CD1c-positive myeloid dendritic cell (primary cell): ENCODE measurements at regions not wholly inside any gene's neighbourhood (a gene's known extent, or its start where the extent isn't known, plus 50 kb on each side); places are given as distances from the start of the nearest gene placed in this dataset.

ENCODE experiments used
- DNase-seq: peaks from one replicate; pipeline ENCODE4 v3.0.0-alpha.2; 2016; ENCODE audit errors: extremely low spot score

DNA sequence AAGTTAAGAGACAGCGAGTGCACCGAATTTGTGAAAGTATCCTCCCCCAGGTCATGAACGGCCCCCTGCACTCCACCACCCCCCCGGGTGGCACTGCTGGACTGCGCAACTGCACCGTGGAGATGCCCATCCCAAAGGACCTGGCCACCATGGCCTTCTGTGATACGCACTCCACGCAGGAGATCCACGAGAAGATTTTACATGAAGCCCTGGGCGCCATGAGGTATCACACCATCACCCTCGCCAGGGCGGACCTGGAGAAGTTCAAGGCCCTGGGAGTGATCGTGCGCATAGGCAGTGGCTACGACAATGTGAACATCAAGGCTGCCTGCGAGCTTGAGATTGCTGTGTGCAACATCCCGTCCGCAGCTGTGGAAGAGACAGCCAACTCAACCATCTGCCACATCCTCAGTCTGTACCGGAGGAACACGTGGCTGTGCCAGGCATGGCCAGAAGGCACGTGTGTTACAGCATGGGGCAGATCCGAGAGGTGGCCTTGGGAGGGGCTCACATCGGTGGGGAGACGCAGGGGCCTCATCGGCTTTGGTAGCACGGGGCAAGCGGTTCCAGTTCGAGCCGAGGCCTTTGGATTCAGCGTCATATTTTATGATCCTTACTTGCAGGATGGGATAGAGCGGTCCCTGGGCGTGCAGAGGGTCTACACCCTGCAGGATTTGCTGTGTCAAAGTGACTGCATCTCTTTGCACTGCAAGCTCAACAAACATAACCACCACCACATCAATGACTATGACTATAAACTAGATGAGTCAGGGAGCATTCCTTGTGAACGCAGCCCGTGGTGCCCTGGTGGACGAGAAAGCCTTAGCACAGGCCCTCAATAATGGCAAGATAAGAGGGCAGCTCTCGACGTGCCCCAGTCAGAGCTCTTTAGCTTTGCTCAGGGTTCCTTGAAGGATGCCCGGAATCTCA is 290.8 kb upstream of the MC4R start:
- DNase-seq: no peak

DNA sequence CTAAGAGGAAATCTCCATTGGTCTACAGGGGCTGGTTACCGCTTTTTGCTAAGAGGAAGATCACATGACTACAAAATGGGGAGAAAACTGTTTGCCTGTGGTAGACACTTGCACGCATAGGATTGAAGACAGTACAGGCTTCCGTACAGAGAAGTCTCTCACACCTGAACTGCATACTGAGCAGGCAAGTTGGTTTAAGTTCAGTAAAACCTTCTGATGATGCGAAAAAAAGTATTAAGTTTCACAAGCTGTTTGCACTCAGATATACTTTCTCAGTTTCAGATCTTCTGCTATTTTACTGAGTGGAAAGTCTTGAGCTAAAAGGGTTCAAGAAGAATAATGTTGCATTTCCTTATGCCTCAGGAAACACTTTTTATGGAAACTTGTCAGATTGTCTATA is 292.2 kb upstream of the MC4R start:
- no peak for DNase-seq

DNA sequence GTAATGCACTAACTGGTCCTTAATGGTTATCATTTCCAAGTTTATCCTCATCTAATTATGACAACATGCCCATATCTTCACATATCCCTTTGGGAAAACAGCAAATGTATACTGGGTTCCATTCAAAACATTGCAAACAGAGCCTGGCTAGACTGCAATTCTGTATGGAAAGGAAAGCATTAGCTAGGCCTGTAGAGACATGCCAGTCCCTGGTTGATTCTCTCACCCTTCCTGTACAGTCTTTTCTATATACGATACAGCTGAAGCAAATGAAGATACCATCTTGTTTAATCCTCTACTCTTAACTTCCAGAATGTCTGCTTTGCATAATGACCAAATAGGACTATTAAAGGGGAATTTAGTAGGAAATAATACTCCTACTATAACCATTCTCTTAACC is 294.4 kb upstream of the MC4R start:
- no peak for DNase-seq

DNA sequence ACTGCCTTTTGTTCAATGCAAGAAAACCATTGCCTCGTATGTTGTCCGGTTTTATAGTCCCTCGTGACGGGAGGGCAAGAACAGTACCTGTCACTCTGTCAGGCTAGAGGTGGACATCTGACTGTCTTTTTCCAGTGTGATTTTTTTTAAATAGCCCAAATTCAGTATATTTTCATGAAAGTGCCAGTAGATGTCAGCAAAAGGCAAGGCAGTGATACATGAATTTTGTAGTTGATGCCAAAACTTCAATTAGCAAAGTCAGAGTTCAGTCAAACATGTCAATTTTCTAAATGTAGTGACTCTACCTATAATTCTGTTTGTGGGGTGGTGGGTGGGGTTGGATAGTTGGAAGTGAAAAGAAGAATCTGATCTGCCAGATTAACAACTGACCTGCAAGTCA is 296.0 kb upstream of the MC4R start:
- DNase-seq: no peak

DNA sequence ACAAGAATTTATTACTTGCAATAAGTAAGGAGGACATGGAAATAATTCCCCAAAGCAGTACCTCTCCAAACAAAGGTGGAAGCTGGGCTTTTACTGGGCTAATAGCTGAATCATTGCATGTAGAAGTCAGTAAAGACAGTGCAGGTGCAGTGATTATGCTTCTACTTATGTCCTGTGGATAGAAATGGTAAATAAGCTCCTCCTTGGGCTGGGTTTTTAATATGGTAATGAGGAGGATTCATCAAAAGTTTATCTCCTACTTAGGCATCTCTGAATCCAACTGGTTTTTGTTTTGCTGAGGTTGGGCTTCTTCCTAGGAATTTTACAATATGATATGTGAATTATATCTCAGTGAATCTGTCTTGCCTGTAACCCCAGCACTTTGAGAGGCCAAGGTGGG is 297.4 kb upstream of the MC4R start:
- no peak for DNase-seq

DNA sequence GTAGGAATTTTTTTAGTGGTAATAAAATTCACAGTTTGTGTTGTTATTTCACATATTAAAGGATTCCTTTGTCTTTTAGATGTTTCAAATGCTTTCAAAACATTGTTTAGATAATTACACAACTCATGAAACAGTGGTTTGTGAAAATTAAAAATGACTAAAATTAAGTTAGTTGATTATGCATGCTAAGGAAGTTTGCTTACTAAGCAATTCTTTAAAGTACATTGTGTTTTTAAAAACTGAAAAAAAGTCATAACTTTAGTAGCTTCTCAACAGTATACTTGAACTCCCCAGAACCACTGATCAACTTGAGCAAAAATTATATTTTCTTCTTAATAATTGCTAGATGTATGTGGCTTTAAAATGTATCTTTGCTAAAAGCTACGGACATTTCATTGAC is 298.4 kb upstream of the MC4R start:
- no peak for DNase-seq

DNA sequence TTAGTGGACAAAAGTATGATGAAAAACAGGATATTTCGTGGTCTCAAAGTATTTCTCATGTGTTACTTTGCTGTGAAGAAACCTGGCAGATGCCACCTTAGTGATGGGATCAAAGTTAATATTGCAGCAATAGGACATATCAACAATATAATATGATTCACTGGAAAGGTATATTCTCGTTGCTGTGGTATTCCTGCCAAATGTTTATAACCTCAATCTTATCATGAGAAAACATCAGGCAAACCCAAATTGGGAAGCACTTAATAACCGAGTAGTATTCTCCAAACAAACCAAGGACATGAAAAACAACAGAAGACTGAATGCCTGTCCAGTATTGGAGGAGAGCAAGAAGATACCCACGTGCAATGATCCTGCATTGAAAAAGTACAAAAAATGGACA is 302.6 kb upstream of the MC4R start:
- DNase-seq: no peak

DNA sequence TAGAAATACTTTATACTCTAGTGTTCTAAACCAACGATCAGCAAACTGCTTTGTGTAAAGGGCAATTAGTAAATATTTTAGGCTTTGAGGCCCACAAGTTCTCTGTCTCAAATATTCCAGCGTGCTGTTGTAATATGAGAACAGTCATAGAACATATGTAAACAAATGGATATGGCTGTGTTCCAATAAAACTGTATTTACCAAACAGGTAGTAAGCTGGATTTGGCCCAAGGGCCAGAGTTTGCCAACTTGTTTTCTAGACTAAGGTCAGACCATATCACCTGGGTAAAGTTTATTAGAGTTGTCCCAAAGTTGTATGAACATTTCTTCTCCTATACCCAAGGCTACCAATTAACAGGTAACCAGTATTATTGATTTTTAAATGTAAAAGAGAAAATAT is 303.2 kb upstream of the MC4R start:
- DNase-seq: no peak

DNA sequence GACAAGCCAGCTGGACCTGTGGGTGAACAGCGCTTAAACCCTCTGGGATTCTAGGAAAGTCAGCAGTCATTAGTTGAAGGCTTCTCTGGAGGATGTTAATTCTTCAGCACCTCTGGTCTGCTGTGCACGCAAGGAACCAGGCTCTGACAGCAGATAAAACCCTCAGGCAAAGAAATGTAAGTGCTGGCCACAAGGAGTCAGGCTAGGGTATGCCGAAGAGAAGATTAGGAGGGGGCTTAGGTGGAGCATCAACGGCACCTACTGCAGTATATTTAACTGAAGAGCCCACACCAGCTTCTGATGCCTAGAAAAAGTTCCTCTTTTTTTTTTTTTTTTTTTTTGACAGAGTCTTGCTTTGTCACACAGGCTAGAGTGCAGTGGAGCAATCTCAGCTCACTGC is 304.2 kb upstream of the MC4R start:
- DNase-seq: no peak

DNA sequence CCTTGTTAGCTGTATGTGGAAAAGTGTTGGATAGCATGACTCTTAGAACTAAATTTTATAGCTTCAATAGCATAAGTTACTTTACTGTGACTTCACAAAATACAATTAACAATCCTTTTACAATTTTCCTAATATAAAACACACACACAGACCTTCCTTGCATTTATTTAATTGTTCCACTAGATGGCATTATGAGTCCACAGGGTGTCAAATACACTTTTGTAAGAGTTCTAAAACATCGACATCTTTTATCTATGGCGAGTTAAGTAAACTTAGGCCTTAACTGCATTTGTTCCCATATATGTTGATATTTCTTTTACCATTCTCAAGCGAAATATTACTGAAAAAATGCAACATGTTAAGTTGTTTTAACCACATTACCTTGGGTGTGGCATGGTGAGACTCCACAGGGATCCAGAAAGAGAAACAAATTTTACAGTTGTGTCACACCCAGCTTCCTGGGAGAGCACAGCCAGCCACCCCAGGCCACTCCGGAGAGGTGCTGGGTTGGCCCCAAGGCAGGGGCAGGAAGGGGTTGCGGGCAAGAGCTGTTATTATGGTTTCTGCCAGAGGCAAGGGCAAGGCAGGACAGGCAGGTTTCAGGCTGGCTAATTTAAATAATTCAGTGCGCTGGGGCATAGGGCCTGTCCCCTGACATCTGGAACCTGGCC is 312.4 kb upstream of the MC4R start:
- DNase-seq: no peak

DNA sequence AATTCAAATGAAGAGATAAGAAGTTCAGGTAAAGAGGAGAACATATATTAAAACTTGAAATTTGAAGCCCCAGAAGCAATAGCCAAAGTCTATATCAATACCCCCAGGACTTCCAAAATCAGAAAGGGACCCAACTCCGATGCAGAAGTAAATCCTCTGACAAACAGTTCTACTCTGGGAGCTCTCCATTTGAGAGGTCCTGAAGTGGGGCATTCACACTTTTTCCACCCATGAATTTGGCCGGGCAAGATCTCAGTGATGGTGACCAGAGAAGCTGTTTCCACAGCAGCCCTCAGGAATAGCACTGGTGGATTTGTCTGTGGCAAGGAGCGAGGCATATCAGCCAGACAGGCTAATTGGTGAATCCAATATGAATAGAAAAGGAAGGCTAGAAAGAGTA is 313.6 kb upstream of the MC4R start:
- no peak for DNase-seq

DNA sequence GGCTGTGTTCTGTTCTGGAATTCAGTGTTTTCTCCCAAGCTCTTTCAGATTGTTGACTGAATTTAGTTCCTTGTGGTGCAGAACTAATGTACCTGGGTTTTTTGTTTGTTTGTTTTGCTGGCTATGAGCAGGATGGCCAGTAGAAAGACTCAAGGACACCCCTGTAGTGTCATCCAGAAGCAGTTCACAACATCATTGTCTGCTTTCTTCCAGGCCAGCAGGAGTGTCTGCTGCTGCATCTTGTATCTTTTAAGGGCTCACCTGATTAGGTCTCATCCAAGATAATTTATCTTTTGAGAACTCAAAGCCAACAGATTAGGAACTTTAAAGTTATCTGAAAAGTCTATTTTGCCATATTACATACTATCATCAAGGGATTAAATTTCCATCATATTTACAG is 318.5 kb upstream of the MC4R start:
- DNase-seq: no peak

DNA sequence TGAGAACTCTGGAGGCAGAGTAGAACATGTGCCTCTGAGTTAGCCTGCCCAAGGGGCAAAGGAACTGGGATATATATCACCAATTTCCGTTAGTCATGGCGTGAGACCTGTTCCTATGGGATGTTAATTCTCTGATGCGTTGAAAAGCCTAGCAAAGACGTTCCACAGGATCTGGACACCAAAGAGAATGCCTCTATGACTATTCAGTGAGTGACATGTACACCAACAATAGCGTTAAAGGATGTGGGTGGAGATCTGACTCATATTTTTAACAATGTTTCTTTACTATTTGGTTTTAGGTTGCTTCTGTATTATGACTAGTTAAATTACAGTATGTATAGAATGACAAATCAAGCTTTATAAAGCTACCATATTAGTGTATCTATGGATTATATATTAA is 320.9 kb upstream of the MC4R start:
- DNase-seq: no peak

DNA sequence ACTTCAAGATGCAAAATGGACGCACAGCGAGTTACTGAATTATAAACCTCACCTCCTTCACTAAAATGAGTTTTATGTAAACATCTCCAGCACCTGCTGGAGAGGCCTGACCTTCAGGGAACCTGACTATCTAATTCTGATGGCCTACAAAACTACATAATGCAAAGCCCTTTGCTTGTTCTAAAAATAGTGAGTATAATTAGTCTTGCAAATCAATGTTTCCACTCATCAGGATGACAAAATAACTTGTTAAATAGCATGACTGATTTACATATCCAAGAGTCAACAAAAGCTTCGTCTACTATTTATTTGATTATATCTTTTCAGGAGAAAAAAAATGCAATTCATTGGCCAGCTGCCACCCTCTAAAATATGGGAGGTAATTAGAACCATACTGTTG is 326.3 kb upstream of the MC4R start:
- no peak for DNase-seq

DNA sequence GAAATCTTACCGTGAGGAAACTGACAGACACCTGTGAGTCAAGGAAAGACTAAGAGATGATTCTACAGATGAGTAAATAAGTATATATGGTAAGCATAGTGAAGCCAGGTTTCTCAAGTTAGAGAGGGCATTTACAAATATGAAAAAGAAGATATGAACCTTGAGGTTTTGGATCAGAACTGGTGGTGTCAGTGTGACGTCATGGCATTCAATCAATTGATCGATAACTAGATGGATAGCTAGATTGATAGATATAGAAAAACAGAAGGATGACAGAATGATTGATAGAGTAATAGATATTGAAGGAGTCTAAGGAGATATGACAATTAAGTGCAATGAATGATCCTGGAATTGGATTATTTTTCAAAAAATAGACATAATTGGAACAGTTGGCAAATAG is 350.2 kb upstream of the MC4R start:
- no peak for DNase-seq

DNA sequence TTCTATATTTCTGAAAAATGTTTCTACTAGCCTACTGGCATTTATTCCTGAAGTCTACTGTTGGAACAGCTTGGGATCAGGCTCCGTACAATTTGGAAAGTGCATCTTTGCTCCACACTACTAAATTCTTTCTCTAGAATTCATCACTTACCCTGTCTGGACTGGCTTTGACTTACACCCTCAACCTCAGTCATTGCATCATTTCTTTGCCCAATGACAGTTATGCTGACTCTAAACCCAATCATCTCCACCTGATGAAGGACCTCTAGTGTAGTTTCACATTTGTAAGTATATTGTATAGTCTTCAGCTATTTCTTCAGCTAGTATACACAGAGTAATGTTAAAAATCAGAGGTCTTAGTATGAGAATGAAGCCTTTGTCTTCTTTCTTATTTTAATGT is 359.6 kb upstream of the MC4R start:
- DNase-seq: no peak

DNA sequence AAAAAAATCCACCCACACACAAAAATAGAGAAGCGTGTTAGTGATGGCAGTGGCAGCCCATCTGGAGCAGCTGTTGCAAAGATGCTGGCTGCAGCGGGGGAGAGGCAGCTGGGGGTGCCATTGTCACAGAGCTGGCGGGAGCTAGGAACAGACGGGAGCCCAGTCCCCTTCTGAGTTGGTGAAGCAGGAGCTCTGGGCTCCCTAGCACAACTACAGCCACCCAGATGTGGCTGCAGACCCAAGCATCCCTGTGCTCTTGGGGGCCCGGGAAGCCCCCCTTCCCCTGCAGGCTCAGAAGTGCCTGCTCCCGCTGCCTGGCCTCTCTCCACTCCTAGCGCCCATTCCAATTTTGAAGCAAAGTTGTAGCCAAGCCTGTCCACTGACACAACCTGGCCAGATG is 366.6 kb upstream of the MC4R start:
- no peak for DNase-seq

DNA sequence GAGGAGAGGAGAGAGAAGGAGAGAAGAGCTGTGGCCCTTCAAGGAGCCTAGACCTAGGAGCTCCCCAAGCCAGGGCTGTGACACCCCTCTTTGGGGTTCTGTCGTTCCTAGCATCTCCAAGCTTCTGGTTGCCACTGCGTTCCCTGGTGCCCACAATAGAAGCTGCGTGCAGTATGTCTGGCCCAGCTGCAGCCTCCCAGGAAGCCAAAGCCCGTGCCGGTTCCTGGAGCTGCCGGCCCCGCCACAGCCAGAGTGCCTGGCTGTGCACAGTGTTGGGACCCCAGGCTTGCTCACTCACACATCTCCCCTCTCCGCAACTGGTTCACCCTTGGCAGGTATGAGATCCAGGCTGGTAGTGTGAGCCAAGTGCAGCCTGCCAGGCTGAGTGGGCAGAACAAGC is 367.7 kb upstream of the MC4R start:
- DNase-seq: no peak

DNA sequence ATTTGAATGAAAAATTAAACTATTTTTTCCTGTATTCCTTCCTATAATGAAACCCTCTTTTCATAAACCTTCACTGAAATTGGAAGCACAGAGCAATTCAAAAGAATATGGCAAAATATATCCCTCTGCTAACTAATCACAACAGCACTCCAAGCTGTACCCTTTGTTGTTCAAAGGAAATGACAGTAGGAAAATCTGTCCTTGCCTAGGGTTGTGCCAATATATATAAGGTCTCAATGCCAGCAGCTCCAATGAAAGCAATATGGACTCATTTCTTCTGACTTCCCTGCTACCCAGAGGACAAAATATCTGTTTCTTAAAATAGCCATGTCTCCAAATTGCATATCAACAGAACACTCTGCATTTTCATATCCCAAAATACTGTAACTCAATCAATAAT is 373.9 kb upstream of the MC4R start:
- DNase-seq: no peak

DNA sequence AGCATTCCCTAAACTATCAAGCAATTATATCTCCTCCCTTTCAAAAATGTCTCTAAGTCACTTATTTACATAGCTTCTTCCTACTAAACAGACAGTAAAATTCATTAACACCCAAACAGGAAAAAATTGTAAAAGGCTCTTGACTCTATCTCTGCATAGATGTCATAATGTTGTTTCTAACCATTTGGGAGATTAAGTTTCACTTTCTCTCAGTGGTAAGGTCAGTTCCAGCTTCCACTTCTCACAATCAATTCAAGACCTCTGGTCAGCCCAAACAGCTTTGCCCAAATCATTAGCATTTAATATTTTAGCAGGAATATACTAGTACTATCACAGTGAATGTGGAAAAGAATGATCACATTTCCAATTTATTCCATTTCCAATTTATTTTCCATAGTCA is 374.3 kb upstream of the MC4R start:
- DNase-seq: no peak

DNA sequence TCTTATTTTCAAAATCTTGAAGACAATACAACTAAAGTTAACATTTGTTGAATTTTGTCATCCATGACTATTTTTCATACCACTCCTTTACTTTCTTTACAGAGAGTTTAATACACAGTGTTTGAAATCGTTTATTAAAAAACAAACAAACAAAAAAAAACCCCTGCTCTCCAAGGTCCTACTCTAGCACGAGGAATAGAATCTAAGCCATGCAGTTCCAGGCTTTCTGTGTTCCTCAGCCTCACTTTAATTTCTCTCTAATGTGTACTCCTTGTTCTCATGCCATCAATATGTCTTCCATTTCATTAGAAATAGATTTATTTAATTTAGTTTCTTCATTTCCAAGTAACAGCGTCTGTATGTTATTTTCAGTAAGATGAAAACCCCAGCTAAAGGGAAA is 381.2 kb upstream of the MC4R start:
- no peak for DNase-seq

DNA sequence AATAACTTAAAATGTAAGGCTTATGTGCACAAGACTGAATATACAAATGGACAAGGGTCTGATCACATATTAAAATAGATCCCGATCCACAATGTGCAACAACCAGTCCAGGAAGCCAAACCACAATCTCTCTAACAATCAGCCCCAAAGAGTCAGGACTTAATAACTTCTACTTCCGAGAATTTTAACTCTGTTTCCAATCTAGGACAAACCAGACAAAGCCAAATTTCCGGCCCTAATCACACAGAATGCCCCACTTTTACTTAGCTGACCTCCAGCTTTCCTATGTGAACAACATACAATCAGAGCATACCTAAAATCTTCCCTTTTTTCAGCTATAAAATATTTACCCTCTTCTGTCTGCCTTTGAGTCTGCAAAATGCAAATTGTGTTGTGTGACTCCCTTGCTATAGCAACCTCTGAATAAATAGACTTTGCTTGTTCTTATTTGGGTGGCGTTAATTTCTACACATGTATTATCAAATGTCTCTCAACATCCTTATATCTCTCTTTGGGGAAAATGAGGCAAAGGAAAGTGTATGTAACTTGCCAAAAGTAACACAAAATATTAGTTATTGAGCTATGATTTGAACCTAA is 381.9 kb upstream of the MC4R start:
- no peak for DNase-seq

DNA sequence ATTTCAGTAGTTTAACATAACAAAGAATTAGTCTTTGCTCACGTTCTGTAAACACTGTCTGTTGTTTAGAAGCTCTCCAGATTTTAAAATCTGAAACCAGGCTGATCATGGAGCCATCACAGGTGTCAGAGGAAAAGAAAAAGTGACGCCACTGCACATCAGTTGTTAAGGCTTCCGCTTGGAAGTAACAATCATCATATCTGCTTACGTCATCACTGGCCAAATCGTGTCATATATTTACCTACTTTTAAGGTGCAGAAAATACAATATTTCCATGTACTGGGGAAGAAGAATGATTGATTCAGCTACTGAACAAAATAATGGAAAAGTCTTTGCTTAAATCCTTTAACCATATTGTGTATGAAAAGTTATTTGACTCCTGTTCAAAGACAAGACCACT is 382.6 kb upstream of the MC4R start:
- DNase-seq: no peak
